Right lobe of liver (tissue), 4 donors: ENCODE measurements at regions not wholly inside any gene's neighbourhood (a gene's known extent, or its start where the extent isn't known, plus 50 kb on each side); places are given as distances from the start of the nearest gene placed in this dataset.

Source experiments
- POLR2A ChIP-seq: fragments of 450-650 bp; IDR thresholded peaks from one replicate; pipeline ENCODE4 v1.6.1; 2017; ENCODE audit warnings: antibody characterized with exemption, mild to moderate bottlenecking
- TF ChIP-seq, protein P1 (sequence below), 4 donors: fragments of 200-600 bp in 3 of 4; fragments of 450-650 bp in 1 of 4; IDR thresholded peaks; one replicate each; pipeline versions ENCODE4 v1.5.1 to v1.8.0; 2016 to 2022; ENCODE audit warnings: antibody characterized with exemption in 4 of 4, mild to moderate bottlenecking in 2 of 4
- donor health status: DM: no; HTN: no; CAD: no.
- donor health status: DM: no; HTN: no; CAD: no.
- donor health status: DM: no; HTN: yes; CAD: no.

DNA sequence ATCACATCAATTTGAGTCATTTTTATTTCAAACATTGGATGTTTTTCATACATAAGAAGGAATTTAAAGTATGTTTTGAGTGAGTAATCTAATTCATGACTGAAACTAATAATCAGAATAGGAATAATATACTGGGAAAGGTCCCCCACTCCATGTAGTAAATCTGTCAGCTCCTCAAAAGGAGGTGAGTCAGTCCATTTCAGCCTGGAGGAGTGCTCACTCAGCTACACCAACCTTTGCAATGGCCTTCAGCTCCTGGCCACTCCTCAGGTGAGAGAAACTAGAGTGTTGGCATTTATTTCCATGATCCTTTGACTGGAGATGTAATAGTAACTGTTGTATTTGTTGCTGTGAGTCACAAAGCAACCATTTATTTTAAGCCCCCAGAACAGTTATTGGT lies 744.9 kb upstream of the ARRDC4 start:
- TF ChIP-seq, protein P1, sequence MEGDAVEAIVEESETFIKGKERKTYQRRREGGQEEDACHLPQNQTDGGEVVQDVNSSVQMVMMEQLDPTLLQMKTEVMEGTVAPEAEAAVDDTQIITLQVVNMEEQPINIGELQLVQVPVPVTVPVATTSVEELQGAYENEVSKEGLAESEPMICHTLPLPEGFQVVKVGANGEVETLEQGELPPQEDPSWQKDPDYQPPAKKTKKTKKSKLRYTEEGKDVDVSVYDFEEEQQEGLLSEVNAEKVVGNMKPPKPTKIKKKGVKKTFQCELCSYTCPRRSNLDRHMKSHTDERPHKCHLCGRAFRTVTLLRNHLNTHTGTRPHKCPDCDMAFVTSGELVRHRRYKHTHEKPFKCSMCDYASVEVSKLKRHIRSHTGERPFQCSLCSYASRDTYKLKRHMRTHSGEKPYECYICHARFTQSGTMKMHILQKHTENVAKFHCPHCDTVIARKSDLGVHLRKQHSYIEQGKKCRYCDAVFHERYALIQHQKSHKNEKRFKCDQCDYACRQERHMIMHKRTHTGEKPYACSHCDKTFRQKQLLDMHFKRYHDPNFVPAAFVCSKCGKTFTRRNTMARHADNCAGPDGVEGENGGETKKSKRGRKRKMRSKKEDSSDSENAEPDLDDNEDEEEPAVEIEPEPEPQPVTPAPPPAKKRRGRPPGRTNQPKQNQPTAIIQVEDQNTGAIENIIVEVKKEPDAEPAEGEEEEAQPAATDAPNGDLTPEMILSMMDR (IDR thresholded peaks at IDR 0.05) = no peak
- TF ChIP-seq POLR2A = no peak
